Mammary epithelial cell (primary cell): ENCODE measurements at regions not wholly inside any gene's neighbourhood (a gene's known extent, or its start where the extent isn't known, plus 50 kb on each side); places are given as distances from the start of the nearest gene placed in this dataset.

ENCODE experiments used
- EZH2 ChIP-seq: IDR thresholded peaks from 2 replicates; pipeline ENCODE4 v1.6.1; 2012; ENCODE audit warnings: low read length, inconsistent platforms, borderline replicate concordance
- TF ChIP-seq, protein P1 (sequence below), 2 donors: IDR thresholded peaks in 1 of 2; conservative IDR thresholded peaks in 1 of 2; 2 replicates each; pipeline ENCODE4 v1.5.1; 2011 to 2012; ENCODE audit warnings: inconsistent platforms in 2 of 2, low read length in 2 of 2, mild to moderate bottlenecking in 2 of 2, control low read depth in 1 of 2, low read depth in 1 of 2; ENCODE audit not compliant: insufficient read depth in 1 of 2; ENCODE audit errors: extremely low read depth in 1 of 2

DNA sequence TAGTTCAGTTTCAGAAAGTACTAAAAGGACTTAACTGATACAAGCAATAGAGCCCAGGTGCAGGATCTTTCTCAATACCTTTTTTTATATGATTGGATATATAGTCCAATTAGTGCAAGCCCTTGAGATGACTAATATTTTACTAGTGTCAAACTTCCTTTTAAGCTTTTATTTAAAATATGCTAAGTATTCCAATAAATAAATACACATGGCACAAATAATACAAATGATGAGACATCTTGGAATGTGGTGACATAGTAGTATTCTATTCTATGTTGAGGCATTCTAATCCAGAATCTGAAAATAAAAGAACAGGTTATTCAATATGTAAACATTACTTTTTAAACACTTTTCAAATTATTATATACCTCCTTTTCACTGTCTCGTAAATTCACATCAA lies 670.0 kb downstream of the SI start:
- TF ChIP-seq, protein P1, sequence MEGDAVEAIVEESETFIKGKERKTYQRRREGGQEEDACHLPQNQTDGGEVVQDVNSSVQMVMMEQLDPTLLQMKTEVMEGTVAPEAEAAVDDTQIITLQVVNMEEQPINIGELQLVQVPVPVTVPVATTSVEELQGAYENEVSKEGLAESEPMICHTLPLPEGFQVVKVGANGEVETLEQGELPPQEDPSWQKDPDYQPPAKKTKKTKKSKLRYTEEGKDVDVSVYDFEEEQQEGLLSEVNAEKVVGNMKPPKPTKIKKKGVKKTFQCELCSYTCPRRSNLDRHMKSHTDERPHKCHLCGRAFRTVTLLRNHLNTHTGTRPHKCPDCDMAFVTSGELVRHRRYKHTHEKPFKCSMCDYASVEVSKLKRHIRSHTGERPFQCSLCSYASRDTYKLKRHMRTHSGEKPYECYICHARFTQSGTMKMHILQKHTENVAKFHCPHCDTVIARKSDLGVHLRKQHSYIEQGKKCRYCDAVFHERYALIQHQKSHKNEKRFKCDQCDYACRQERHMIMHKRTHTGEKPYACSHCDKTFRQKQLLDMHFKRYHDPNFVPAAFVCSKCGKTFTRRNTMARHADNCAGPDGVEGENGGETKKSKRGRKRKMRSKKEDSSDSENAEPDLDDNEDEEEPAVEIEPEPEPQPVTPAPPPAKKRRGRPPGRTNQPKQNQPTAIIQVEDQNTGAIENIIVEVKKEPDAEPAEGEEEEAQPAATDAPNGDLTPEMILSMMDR (conservative IDR thresholded peaks at IDR 0.05 in 1 of 2, IDR thresholded peaks at IDR 0.05 in 1 of 2; ENCODE audit: extremely low read depth in 1 of 2, insufficient read depth in 1 of 2, low read depth in 1 of 2, low read length in 2 of 2), result no peak
- no peak for TF ChIP-seq EZH2
